Stromal cell of bone marrow (primary cell): ENCODE measurements at regions not wholly inside any gene's neighbourhood (a gene's known extent, or its start where the extent isn't known, plus 50 kb on each side); places are given as distances from the start of the nearest gene placed in this dataset.
"Not testable (repeated sequence)": the region's sequence is repeated elsewhere in the genome, so short reads cannot be mapped to it uniquely, and the experiment has no call there.

Experiments used
- DNase-seq: peaks from one replicate; pipeline ENCODE4 v3.0.0-alpha.2; 2012; ENCODE audit warnings: low read depth

DNA sequence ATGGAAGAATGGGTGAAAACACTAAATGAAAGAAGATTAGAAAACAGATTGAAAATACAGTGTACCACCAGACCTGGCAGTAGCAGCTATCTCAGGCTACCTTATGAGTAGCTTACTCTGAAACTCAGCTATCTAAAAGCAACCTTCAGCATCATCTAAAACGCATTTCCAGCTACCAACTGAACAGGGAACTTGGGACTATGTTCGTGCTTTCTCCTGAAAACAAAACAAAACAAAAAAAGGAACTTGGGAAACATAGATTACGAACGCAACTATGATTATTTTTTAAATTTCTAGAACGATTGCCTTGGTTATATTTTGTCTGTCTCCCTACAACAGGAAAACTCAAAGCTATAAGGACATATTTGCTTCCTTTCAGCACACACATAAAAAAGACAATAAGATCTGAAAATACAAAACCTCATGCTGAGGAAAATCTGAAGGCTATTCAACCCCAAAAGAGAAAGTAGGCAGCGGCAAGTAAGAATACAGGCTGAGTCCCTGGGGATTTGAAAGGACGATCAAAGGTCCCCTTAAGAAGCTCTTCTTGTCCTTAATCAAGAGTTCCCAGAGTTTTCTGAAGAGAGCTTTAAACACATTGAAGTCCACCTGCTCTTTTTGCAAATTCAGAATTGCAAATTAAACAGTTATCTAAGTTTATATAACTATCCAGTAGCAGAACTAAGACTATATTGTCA lies 53.4 kb downstream of the OR2K2 start:
- no peak for DNase-seq

- no peak for DNase-seq
Measured at GRCh38 chr9:111274737-111275136, 55.3 kb downstream of the OR2K2 start.

DNA sequence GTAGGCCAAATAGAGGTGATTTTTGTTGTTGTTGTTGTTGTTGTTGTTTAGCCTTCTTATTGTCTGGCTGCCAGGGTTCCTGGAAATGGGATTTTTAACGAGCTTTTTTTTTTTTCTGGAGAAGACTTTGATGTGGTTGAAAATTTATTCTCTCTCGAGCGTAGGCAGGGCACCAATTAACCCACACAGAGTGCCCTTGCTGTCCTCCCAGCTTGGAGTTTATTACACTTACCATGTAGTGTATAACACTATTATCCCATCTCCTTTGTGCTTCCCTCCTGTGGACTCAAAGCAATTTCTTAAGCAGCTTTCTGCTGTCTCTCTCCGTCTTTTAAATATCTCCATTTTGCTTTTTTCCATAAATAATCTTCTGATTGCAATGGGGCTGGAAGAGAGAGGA lies 57.4 kb downstream of the OR2K2 start:
- no peak for DNase-seq

DNA sequence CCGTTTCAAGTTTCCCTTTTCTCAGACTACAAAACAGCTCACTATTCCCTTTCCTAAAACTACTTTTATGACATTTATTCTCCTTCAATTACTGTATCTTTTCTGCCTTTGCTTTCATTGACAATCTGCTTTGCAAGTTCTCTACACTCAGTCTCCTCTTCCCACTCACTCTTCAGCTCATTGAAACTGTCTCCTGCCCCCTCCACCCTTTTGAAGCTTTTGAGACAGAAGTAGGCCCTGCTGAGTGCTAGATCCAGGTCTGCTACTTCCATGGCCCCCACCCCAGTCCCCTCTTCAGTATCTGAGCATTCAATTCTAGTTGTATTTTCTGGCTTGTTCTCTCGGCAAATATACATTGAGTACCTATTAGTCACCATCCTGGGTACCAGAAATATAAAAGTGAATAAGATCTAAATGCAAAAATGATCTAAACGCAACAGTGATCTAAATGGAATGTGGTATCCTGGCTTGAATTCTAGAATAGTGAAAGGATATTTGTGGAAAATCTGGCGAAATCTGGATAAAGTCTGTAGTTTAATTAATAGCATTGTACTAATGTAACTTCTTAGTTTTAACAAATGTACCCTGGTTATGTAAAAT lies 58.4 kb downstream of the OR2K2 start:
- no peak for DNase-seq

DNA sequence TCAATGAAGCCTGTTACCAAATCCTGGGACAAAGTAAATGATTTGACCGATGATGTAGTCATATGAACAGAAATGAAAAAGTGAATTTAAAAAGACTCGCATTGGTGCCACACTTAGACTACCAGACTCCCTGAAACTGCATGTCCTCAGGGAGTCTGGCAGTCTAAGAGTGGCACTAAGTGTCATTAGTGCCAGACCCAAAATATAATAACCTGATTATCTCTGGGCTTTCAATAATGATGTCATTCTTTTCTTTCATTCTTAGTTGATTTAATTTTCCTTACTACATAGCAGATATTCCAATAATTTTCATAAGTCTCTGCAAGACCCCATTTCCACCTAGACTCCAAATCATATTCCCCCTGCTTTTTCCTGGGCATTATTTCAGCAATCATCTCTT lies 59.0 kb downstream of the OR2K2 start:
- no peak for DNase-seq

DNA sequence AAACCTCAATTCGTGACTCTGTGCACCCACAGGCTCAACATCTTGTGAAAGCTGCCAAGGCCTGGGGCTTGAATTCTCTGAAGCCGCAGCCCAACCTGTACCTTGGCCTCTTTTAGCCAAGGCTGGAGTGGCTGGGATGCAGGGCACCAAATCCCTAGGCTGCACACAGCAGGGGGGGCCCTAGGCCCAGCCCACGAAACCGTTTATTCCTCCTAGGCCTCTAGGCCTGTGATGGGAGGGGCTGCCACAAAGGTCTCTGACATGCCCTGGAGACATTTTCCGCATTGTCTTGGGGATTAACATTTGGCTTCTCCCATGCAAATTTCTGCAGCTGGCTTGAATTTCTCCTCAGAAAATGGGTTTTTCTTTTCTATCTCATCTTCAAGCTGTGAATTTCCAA lies 64.0 kb downstream of the OR2K2 start:
- DNase-seq, result not testable (repeated sequence)

DNA sequence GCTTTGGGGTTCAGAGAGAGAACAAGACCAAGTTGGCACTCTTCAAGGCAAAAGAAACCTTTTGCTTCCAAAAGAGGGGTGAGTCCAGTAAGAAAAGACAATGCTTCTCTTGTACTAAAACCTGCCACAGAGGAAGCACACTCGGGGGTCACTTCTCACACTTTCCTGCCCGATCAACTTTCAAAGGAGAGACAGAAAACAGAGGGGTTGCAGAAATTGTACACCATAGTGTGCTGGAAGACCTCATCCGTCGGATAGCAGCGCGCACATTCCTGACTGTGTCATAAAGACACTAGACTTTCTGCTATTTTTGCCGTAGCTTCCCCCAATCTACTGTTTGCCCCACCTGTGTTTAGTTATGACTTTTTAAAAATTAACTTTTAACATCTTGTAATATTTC lies 66.9 kb downstream of the OR2K2 start:
- DNase-seq, result no peak

GRCh38 chr9:111258875-111259271 lies 71.2 kb downstream of the OR2K2 start:
- DNase-seq, result no peak

- DNase-seq, result no peak
Measured at GRCh38 chr9:111258209-111258874, 71.7 kb downstream of the OR2K2 start.

GRCh38 chr9:111253742-111254437 lies 76.1 kb downstream of the OR2K2 start:
- DNase-seq, result no peak

GRCh38 chr9:111250875-111251842 lies 78.9 kb downstream of the OR2K2 start:
- DNase-seq, result no peak

DNA sequence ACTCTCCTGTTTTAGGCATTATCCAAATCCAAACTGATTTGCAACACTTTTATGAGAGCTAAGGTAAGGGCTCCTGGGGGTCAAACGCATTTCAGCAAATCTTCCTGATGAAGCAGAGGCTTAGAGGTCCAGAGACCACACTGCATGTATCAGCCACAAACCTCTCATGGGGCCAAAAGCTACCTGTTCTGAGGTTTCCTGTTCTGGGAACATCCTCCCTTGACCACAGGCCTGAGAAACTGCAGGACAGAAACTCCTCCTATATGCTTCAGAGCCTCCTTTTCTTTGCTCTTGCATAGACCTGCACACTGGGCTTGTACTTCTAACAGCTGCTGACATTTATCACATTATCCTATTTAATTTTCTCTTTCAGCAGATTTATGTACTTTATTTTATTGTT lies 92.6 kb downstream of the OR2K2 start:
- DNase-seq, result no peak

- no peak for DNase-seq
Measured at GRCh38 chr9:111236332-111236731, 93.7 kb downstream of the OR2K2 start.

- DNase-seq, result no peak
Measured at GRCh38 chr9:111233963-111234362, 96.1 kb downstream of the OR2K2 start.

DNA sequence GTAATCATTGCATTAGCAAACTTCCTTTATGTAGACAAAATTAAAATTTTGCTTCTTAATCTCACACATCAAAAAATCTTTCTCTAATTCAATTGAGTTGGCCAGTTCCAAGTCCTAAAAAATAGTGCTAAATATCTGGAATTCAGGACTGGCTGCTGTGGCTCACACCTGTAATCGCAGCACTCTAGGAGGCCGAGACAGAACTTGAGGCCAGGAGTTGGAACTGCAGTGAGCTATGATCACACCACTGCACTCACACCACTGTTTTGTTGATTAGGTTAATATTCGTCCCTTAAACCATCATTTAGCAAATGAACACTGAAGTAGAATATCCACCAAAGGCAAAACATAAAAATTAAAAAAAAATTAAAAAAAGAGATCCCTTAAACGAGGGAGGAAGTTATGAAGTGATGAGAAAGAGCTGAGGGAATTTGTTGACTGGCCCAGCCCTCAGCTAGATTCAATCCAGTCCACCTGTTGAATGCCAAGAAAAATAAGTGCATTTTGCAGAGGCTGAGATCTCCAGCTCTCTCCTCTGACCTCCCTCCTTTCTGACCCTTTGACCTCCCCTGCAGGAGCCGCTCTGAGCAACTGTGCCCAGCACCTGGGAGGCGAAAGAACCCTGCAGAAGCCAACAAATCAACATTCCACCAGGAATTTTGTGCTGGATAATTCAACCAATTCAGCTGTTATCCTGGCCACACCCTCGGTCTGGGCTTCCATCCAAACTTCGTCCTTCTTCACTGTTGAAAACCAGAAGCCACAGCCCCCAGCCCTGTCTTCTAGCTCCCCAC lies 96.8 kb downstream of the OR2K2 start:
- no peak for DNase-seq

GRCh38 chr9:111231801-111232580 lies 98.0 kb downstream of the OR2K2 start:
- no peak for DNase-seq

DNA sequence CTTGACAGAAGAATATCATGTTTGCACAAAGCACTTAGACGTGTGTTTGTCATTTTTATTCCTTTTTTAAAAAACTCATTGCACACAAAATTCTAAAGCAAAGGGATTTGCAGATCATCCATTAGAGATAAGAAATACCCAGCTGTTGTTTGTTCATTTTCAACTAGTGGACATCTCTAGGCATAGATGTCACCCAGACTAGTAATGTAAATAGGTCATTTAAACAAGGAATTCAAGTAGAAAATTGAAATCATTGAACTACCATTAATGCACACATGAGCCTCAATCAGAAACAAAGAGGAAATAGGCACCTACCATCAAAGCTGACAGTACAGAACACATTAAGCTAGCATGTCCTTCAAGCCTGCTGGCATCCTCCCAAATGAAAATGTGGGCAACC lies 107.3 kb downstream of the OR2K2 start:
- no peak for DNase-seq

DNA sequence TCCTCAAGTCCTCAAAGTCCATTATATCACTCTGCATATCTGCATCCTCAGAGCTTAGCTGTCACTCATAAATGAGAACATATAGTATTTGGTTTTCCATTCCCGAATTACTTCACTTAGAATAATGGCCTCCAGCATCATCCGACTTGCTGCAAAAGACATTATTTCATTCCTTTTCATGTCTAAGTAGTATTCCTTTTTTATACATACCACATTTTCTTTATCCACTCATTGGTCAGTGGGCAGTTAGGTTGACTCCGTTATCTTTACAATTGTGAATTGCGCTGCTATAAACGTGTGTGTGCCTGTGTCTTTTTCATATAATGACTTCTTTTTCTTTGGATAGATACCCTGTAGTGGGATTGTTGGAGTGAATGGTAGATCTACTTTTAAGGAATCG lies 117.2 kb downstream of the OR2K2 start:
- DNase-seq, result no peak

GRCh38 chr9:111198936-111199335 lies 131.1 kb downstream of the OR2K2 start:
- DNase-seq, result no peak

GRCh38 chr9:111197256-111197655 lies 132.8 kb downstream of the OR2K2 start:
- DNase-seq, result no peak
